GM19463 (cell line): ENCODE measurements at regions not wholly inside any gene's neighbourhood (a gene's known extent, or its start where the extent isn't known, plus 50 kb on each side); places are given as distances from the start of the nearest gene placed in this dataset.
"Not testable (repeated sequence)": the region's sequence is repeated elsewhere in the genome, so short reads cannot be mapped to it uniquely, and the experiment has no call there.

Experiments
- ATAC-seq: cut with Tn5 transposase; IDR thresholded peaks from one replicate; pipeline ENCODE4 v1.9.1; 2021; ENCODE audit warnings: mild to moderate bottlenecking, moderate library complexity; ENCODE audit not compliant: unreplicated experiment

- ATAC-seq = peak; percentile 96
Measured at GRCh38 chr4:146124023-146124680, 51.4 kb upstream of the LSM6 start.

GRCh38 chr4:146123231-146123630, 52.3 kb upstream of the LSM6 start:
- ATAC-seq = peak; percentile 20

DNA sequence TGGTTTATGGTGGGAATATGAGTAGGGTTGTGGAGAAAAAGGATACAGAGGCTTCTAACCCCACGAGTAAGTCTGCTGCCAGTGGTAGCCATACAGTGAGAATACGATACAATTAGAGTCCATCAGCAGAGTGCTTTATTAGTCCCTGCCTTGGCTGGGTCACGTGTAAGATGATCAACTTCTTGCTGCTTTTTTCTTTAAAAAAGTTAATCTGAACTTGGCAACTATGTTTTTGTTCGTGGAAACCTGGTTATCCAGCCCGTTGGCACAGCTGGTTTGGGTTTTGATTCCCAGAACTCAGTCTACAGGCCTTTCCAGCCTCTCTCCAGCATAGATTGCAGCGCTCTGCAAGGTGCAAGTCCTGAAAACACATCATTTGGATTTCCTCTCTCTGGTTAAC, 53.1 kb upstream of the LSM6 start:
- no peak for ATAC-seq

GRCh38 chr4:146121757-146122156, 53.8 kb upstream of the LSM6 start:
- no peak for ATAC-seq

- no peak for ATAC-seq
Measured at GRCh38 chr4:146119845-146120404, 55.6 kb upstream of the LSM6 start.

DNA sequence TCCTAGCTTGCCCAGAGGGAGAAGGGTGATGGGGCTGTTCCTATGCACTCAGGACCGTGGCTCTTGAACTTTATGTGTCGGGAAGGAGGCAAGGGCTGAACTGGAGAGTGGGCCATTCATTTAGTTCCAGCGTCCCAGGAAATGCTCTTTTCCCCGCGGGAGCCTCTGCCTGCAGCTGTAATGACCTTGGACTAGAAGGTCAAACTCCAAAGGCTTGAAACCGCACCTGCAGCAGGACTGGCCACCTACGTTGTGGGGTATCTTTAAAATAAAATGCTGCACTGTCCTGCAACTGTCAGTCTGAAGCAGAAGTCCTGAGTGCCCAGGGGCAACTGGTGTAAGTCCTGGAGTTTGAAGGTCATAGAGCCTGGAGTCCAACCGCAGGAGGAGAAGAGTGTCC, 61.5 kb upstream of the LSM6 start:
- no peak for ATAC-seq

- no peak for ATAC-seq
Measured at GRCh38 chr4:146113171-146113570, 62.3 kb upstream of the LSM6 start.

- peak; percentile 61 for ATAC-seq
Measured at GRCh38 chr4:146112389-146112788, 63.1 kb upstream of the LSM6 start.

- no peak for ATAC-seq
Measured at GRCh38 chr4:146110871-146111485, 64.5 kb upstream of the LSM6 start.

DNA sequence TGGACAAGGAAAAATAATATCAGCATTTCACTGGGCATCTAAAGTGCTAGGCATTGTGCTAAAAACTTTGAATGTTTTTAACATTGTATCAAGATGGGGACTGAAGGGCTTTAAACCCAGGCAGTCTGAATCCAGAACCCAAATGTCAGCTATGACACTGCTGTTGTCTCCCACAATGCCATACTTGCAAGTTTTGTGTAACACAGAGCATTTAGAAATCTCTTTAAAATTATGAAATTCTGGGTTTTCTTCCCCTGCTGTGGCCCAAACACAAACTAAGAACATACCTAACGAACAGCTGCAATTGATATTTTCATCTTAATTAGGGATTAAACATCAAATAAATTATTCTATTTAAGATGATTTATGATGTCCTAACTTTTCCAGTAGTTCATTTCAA, 66.8 kb upstream of the LSM6 start:
- no peak for ATAC-seq

DNA sequence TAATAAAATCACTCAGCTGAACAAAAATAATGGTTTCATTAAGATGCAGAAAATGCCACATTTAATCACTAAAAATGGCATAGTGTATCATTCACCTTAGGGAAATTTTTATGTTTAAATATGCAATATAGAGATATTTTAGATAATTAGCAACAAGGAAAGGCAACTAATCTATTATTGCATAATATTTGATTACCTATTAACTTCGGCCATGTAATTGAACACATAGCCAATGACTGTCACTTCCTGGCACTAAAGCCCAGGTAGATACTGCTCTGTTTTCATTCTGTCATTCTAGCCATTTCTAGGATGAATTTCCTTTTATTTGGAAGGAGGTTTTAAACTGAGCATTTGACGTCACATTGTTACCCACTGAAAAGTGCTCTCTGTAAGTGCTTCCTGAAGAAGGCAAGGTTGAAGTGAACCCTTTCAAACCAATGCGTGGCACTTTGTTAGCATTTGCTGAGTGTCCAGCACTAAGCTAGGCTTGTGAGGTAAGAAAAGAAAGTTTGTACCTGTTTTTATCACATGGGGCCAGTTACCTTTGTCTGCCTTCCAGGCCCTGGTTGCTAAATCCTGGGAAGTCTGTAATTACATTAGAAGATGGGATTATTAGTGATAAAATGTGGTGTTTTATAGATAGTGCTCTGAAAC, 67.8 kb upstream of the LSM6 start:
- no peak for ATAC-seq

- ATAC-seq = peak; percentile 37
Measured at GRCh38 chr4:146105464-146105863, 70.1 kb upstream of the LSM6 start.

GRCh38 chr4:146104541-146104940, 71.0 kb upstream of the LSM6 start:
- ATAC-seq = no peak

DNA sequence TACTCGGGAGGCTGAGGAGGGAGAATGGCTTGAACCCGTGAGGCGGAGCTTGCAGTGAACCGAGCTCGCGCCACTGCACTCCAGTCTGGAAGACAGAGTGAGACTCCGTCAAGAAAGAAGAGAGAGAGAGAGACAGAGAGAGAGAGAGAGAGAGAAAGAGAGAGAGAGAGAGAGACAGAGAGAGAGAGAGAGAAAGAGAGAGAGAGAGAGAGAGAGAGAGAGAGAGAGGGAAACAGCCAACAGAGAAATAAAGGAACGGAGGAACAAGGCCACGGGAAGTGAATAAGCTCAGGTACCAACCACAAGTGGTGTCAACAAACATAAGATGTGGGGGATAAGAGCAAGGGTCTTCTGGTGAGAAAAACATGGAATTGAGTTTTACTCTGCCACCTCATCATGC, 71.5 kb upstream of the LSM6 start:
- ATAC-seq = not testable (repeated sequence)

- ATAC-seq = no peak
Measured at GRCh38 chr4:146099585-146099984, 75.9 kb upstream of the LSM6 start.

DNA sequence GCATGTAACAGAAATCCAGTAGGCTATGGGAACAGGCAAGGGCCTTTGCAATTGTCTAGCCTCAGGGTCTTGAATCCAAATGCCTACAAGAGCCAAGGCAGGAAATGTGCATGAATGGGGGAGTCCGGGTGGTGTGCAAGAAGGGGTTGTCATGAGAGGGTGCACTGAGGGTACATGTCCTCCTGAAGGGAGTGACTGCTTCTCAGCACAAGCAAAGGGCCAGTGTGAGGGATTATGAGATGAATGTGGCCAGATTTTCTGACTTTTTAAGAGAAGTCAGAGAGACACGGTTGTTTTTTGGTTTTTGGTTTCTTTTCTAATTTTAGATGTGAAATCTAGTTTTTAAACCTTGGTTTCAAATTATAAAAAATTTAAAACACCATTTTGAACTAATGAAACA, 76.5 kb upstream of the LSM6 start:
- ATAC-seq = peak; percentile 56

- ATAC-seq = peak; percentile 69
Measured at GRCh38 chr4:146098397-146098796, 77.1 kb upstream of the LSM6 start.

DNA sequence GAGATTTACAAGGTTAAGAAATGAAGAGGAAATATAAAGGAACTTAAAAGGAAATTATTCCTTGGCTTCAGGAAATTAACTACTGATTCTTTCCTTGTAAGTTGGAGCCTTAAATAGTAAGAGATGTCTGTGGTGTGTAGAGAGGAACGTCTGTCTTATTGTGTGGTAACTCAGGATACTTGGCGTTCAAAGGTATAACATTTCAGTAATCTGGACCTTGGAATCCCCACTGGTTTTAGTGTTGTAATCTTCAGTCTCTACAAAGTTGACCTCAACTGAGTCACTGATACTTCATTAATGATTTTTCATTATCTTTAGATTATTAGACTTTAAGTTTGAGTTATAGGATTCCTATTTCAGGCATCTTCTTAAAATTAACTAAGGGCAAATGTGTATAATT, 79.1 kb upstream of the LSM6 start:
- no peak for ATAC-seq

DNA sequence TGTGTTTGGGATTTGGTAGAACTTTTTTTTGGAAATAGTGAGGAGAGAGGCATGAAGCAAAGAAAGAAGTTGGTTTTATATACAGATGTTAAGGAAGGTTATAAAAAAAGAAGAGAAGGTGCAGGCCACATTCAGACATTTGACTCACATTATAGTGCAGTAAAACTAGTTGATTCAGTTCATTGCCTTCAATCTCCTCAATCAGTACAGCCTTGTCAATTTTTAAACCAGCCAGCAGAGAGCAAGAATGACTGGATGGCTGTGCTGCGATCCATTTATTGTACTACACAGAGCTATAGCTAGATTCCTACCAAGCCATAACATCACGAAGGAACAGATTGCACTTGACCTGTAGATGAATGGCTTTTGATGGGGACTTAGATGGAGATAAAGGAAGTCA, 79.7 kb upstream of the LSM6 start:
- ATAC-seq = peak; percentile 50

DNA sequence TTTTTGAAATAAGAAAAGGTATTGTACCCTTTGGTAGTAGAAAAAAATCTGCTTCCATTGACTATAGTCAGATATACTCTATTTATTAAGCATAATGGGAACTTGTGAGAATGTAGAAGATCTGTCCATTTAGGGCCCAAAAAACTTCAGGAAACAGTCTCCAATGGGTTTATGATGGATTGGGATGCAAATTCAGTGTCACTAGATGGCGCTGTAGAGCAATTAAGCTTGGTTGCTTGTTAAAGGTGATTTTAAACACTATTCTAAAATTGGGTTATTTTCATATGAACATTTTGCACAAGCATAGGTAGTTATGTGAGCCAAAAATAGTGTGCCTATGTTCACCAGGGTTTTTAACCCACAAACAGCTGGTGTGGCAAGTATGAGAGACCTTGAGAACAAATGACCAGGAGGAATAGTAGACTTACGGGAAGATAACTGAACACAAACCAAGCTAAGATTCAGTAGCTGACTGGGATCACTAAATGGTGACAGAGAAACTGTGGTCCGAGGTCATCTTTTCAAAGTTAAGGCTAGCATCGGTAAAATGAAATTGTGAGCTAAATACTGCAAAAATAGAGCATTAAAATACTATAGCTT, 80.3 kb upstream of the LSM6 start:
- no peak for ATAC-seq

GRCh38 chr4:146088690-146089089, 86.8 kb upstream of the LSM6 start:
- no peak for ATAC-seq

DNA sequence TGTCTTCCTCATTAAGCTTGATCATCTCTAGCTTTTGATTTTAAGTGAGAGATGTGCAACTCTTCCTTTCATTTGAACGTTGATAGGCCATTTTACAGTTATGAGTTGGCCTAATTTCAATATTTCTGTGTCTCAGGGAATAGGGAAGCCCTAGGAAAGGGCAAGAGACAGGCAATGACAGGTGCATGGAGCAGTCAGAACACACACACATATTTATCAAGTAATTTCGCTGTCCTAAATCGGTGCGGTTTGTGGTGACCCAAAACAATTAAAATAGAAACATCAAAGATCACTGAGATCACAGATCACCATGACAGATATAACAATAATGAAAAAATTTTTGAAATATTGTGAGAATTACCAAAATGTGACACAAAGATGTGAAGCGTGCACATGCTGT, 87.7 kb upstream of the LSM6 start:
- no peak for ATAC-seq
